Aorta (tissue), 5 donors: ENCODE measurements at regions not wholly inside any gene's neighbourhood (a gene's known extent, or its start where the extent isn't known, plus 50 kb on each side); places are given as distances from the start of the nearest gene placed in this dataset.

Source experiments
- ATAC-seq: fragments of 200-7000 bp; cut with Tn5 transposase; one replicate; pipeline ENCODE4 v1.9.1; 2022; ENCODE audit warnings: moderate library complexity; ENCODE audit not compliant: low FRiP score
- DNase-seq, 2 donors: peaks; one replicate each; pipeline ENCODE4 v3.0.0-alpha.2; 2020
- H3K27ac ChIP-seq, 2 donors: one replicate each; pipeline ENCODE4 v1.5.1; 2013; ENCODE audit warnings: low read length in 2 of 2, mild to moderate bottlenecking in 2 of 2, moderate library complexity in 2 of 2, control low read depth in 1 of 2, inconsistent platforms in 1 of 2, low read depth in 1 of 2
- H3K27me3 ChIP-seq, 2 donors: one replicate each; pipeline ENCODE4 v1.6.1; 2013; ENCODE audit warnings: control low read depth in 1 of 2, low read length in 1 of 2, mild to moderate bottlenecking in 1 of 2, moderate library complexity in 1 of 2; ENCODE audit not compliant: insufficient read depth in 2 of 2, control insufficient read depth in 1 of 2
- H3K36me3 ChIP-seq, 2 donors: one replicate each; pipeline ENCODE4 v1.6.1; 2013; ENCODE audit warnings: control low read depth in 1 of 2, low read length in 1 of 2, mild to moderate bottlenecking in 1 of 2; ENCODE audit not compliant: insufficient read depth in 2 of 2, control insufficient read depth in 1 of 2
- H3K4me1 ChIP-seq, 2 donors: one replicate each; pipeline ENCODE4 v1.6.1; 2013; ENCODE audit warnings: low read length in 2 of 2, control low read depth in 1 of 2, mild to moderate bottlenecking in 1 of 2, moderate library complexity in 1 of 2; ENCODE audit not compliant: insufficient read depth in 2 of 2, control insufficient read depth in 1 of 2
- H3K4me3 ChIP-seq, 2 donors: one replicate each; pipeline ENCODE4 v1.5.1; 2013; ENCODE audit warnings: low read length in 2 of 2, control low read depth in 1 of 2, mild to moderate bottlenecking in 1 of 2
- H3K9me3 ChIP-seq: one replicate; pipeline ENCODE4 v1.6.1; 2013; ENCODE audit warnings: mild to moderate bottlenecking, low read length; ENCODE audit not compliant: control insufficient read depth
- WGBS, 2 donors: extraction: QIAGEN DNeasy Blood & Tissue Kit; methylation state at CpG; one replicate each; pipeline ENCODE4 v1.1.7; 2013; 5-methylcytosine and 5-hydroxymethylcytosine counted together
- intact Hi-C, 2 donors: fragments of 100-400 bp; cut with DNase I; formaldehyde crosslinking; loops; one replicate each; pipeline versions ENCODE4 v1.14.2 to v1.15.0; 2022
- donor health status: healthy with polysubstance abuse.
- donor health status: Bipolar disorder and iron deficiency.
- donor health status: DM: no; HTN: no; CAD: no.
- donor health status: DM: no; HTN: no; CAD: no.
- donor health status: DM: yes; HTN: yes; CAD: no.

DNA sequence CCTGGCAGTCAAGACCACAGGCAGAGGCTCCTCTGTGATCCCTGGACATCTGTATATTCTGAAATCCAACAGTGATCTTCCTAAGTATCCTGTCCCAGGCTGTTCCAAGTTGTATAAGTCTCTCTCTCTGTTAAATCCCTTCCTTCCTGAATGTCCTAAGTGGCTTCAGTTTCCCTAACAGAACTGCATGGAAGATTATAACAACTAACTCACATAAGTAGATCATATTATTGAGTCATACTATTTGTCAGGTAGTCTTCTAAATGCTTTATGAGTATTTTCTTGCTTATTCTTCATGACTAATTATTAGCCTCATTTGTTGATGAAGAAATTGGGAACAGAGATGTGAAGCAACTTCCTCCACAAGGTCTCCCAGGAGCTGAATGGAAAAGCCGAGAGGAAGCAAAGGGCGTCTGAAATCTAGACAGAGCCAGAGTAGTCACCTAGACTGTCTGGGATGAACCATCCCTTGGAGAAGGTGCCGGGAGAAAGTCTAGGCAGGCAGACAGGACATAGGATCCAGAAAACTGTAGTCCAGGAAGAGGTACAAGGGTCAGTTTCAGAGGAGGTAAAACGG lies 93.2 kb upstream of the FAT3 start:
- DNase-seq: no peak
- H3K36me3 ChIP-seq: no peaks in the 10 kb centered on the region
- WGBS, 2 donors: 66 to 74% methylated on average over 4 of the region's 4 CpGs
- no peak overlapping the region for H3K4me3 ChIP-seq
- H3K27ac ChIP-seq: no peak overlapping the region
- ATAC-seq: no peak
- intact Hi-C loops: no loop called here
- no peaks in the 10 kb centered on the region for H3K4me1 ChIP-seq
- H3K27me3 ChIP-seq: no peaks in the 10 kb centered on the region
- peaks cover 1% of the 10 kb centered on the region for H3K9me3 ChIP-seq

DNA sequence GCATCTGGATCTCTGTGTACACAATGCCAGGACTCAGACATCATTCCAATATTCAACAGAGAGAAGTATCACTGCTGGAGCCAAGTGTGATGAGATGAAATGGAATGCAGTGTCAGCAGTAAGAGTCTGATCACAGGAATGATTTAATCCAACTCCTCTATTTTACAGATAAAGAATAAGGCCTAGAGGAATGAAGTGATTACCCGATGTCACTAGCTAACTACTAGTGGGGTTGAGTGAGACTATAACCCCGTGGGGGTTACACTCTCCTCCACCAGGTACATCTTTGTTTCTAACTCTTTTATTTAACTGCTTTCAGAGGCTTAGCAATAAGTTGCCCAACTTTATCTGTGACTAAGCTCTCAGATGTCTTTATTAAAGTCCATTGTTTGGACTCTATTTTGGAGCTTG lies 94.2 kb upstream of the FAT3 start:
- WGBS, 2 donors: 48% methylated on average over 2 of the region's 2 CpGs
- H3K36me3 ChIP-seq: no peaks in the 10 kb centered on the region
- no peak for ATAC-seq
- intact Hi-C loops: no loop called here
- H3K27me3 ChIP-seq: no peaks in the 10 kb centered on the region
- no peak for DNase-seq
- H3K9me3 ChIP-seq: peaks cover 1% of the 10 kb centered on the region
- H3K4me1 ChIP-seq: no peaks in the 10 kb centered on the region
- no peak overlapping the region for H3K4me3 ChIP-seq
- no peak overlapping the region for H3K27ac ChIP-seq

DNA sequence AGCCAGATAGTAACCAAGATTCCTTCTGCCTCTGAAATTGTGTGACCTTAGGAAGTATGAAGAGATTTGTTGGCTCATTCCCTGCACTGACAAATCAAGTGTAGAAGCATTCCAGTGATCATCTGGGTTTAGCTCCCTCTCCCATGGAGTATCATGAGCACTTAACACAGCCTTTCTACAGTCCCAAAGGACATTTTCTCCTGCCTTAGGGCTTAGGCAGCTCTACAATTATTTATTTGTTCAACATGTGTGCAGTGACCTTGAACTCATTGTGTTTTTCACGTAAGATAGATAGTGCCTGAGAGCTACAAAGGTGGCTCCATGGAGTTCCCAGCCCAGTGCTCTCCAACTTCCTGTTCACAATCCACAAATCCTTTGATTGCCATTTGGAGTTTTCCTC lies 94.8 kb upstream of the FAT3 start:
- Histone ChIP-seq H3K4me3 (no peak overlapping the region), H3K9me3 (peaks cover 1% of the 10 kb centered on the region), H3K27me3 (no peaks in the 10 kb centered on the region), H3K27ac (no peak overlapping the region), H3K36me3 (no peaks in the 10 kb centered on the region), H3K4me1 (no peaks in the 10 kb centered on the region)
- intact Hi-C loops: no loop called here
- DNase-seq: no peak
- no peak for ATAC-seq
- 94 to 97% methylated on average over 1 of the region's 1 CpG for WGBS, 2 donors

DNA sequence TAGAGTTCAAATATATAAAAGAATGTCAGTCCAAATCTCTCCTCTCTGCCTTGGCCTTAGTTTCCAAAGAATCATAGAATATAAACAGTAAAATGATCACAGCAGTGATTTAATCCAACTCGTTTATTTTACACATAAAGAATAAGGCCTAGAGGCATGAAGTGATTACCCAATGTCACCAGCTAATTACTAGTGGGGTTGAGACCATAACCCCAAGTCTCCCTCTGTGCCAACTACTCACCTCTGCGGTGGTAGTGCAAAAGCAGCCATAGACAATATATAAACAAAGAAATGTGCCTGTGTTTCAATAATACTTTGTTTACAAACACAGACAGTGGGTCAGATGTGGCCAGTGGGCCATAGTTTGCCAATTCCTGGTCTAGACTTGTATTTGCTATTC lies 96.6 kb upstream of the FAT3 start:
- no peaks in the 10 kb centered on the region for H3K9me3 ChIP-seq
- 59 to 65% methylated on average over 2 of the region's 2 CpGs for whole genome bisulfite sequencing, 2 donors
- intact Hi-C loops: no loop called here
- H3K27me3 ChIP-seq: no peaks in the 10 kb centered on the region
- H3K36me3 ChIP-seq: no peaks in the 10 kb centered on the region
- DNase-seq (no peak), ATAC-seq (no peak)
- no peaks in the 10 kb centered on the region for H3K4me1 ChIP-seq
- H3K4me3 ChIP-seq: no peak overlapping the region
- H3K27ac ChIP-seq: no peak overlapping the region

DNA sequence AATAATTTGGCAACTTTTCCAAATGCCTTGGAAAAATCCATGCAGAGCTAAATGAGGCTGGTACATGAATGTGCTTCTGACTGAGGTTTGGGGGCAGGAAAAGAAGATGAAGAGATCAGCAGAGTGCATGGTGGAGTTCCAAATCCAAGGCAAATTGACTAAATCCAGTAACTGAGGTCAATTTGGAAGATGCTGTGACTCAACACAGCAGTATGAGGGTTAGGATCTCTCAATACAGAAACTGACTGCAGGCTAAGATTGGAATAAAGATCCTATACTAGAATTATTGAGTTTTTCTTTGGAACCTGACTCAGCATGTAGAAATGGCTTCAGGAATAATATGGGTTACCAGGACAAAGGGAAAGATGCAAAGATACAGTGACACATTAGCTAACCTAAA lies 99.3 kb upstream of the FAT3 start:
- DNase-seq (no peak), ATAC-seq (no peak)
- Histone ChIP-seq H3K27ac (no peak overlapping the region), H3K4me1 (no peaks in the 10 kb centered on the region), H3K36me3 (no peaks in the 10 kb centered on the region), H3K27me3 (no peaks in the 10 kb centered on the region), H3K9me3 (peaks cover 2% of the 10 kb centered on the region), H3K4me3 (no peak overlapping the region)
- intact Hi-C loops: no loop called here

DNA sequence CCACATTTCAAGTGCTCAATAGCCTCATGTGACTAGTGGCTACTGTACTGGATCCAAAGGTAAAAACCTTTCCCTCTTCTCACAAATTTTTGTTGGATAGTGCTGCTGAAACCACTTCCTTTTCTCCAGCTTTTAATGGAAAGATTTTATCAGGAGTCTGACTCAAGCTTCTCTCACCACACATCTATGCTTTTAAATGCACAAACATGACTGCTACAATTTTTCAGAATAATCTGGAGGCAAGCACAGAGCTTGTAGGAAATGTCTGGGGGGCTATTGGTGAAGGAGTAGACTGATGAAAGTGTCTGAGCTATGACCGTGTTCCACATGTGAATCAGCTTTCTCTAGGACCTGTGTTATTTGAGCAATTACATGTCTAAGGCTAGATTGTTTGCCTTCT lies 101.1 kb upstream of the FAT3 start:
- Histone ChIP-seq H3K4me1 (no peaks in the 10 kb centered on the region), H3K36me3 (no peaks in the 10 kb centered on the region), H3K27me3 (no peaks in the 10 kb centered on the region), H3K9me3 (peaks cover 4% of the 10 kb centered on the region), H3K27ac (no peak overlapping the region), H3K4me3 (no peak overlapping the region)
- intact Hi-C loops: no loop called here
- DNase-seq (no peak), ATAC-seq (no peak)
- WGBS, 2 donors: 12 to 27% methylated on average over 1 of the region's 1 CpG

DNA sequence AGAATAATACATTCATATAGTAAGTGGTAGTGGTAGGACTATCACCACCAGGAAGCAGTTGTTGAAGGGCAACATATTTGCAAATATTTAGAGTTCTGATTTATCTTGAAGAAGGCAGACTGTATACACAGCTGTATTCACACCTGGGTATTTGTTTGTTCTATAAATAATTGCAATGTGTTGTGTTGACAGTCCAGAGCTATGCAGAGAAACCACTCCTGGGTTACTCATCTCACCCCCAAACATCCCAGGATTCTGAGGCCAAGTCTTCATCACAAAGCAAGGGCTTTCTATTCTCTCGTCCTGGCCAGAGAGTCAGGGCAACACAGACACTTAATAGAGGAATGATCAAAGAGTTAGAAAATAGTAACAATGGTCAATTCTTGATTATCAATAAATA lies 102.1 kb upstream of the FAT3 start:
- WGBS, 2 donors: 68 to 70% methylated on average over 1 of the region's 1 CpG
- Histone ChIP-seq H3K27ac (no peak overlapping the region), H3K4me3 (no peak overlapping the region), H3K9me3 (peaks cover 4% of the 10 kb centered on the region), H3K4me1 (no peaks in the 10 kb centered on the region), H3K36me3 (no peaks in the 10 kb centered on the region), H3K27me3 (no peaks in the 10 kb centered on the region)
- DNase-seq (no peak), ATAC-seq (no peak)
- intact Hi-C loops: no loop called here

DNA sequence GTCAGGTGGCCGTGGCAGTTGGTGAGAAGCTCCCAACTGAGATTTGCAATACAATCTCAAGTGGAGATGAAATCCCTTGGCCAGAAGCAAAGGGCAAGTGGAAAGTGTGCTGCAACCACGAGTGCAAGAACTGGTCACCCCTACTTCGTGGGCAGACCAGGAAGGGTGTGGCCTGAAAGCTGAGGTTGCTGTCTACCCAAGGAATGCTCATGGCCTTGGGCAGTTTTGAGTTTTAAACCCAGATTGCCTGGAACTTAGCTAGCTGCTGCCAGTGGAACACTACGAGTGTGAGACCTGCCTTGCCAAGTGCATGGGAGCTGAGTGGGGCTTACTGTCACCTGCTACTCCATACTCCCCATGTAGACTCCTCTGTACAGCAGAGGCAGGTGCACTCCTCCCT lies 113.3 kb upstream of the FAT3 start:
- H3K27ac ChIP-seq: no peak overlapping the region
- H3K4me3 ChIP-seq: no peak overlapping the region
- peaks cover 2% of the 10 kb centered on the region for H3K9me3 ChIP-seq
- no peaks in the 10 kb centered on the region for H3K36me3 ChIP-seq
- H3K4me1 ChIP-seq: no peaks in the 10 kb centered on the region
- intact Hi-C loops: no loop called here
- H3K27me3 ChIP-seq: no peaks in the 10 kb centered on the region
- WGBS, 2 donors: 74 to 76% methylated on average over 4 of the region's 4 CpGs
- DNase-seq (no peak), ATAC-seq (no peak)

DNA sequence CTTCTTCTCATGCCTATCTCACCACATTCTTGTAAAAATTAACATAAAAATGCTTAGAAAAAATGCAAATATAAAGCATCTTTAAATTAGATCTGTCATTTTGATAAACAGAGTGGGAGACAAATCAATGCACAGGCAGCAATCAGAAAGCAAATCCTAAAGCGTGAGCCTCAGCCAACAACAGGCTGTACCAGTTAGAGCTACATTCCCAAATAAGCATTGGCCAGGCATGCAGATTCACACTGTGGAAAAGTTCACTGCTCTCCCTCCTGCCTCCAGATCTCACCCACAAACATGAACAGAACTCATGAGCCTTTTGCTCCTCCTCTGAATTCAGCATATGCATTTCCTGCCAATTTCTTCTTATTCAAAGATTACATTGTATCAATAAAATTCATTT lies 115.2 kb upstream of the FAT3 start:
- intact Hi-C loops: no loop called here
- H3K27me3 ChIP-seq: no peaks in the 10 kb centered on the region
- DNase-seq (no peak), ATAC-seq (no peak)
- 31 to 33% methylated on average over 1 of the region's 1 CpG for WGBS, 2 donors
- H3K4me3 ChIP-seq: no peak overlapping the region
- no peak overlapping the region for H3K27ac ChIP-seq
- H3K36me3 ChIP-seq: no peaks in the 10 kb centered on the region
- H3K9me3 ChIP-seq: peaks cover 2% of the 10 kb centered on the region
- no peaks in the 10 kb centered on the region for H3K4me1 ChIP-seq
